ENCODE measurements at regions not wholly inside any gene's neighbourhood (a gene's known extent, or its start where the extent isn't known, plus 50 kb on each side); places are given as distances from the start of the nearest gene placed in this dataset.
"Not testable (repeated sequence)": the region's sequence is repeated elsewhere in the genome, so short reads cannot be mapped to it uniquely, and the experiment has no call there.

DNA sequence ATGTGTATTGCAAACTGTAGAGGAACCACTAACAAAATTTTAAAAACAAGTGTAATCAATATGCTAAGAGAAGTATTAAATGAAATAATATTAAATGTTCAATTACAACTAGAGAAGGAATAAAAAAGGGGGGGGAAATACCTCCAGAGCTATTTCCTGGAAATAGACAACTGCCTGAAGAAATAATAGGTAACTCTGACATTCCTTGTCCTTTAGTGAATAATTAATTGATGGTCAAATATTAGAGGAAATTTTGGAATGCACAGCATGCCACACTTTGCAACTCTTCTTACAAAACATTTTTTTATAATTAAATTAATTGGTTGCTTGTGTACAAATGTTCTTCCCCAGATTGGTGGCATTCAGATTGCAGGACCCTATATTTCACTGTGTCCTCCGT lies 342.6 kb upstream of the COL8A1 start:
- no peak for DNase-seq

DNA sequence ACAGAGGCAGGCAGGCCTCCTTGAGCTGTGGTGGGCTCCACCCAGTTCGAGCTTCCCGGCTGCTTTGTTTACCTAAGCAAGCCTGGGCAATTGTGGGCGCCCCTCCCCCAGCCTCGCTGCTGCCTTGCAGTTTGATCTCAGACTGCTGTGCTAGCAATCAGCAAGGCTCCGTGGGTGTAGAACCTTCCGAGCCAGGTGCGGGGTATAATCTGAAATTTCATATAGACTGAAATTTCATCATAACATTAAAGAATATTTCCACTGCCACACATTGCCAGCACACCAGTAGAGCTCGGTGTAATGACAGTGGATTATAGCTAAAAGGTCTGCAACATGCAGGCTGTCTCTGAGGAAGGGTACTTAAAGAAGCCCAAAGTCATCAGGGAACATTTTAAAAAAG lies 344.3 kb upstream of the COL8A1 start:
- DNase-seq: not testable (repeated sequence)

DNA sequence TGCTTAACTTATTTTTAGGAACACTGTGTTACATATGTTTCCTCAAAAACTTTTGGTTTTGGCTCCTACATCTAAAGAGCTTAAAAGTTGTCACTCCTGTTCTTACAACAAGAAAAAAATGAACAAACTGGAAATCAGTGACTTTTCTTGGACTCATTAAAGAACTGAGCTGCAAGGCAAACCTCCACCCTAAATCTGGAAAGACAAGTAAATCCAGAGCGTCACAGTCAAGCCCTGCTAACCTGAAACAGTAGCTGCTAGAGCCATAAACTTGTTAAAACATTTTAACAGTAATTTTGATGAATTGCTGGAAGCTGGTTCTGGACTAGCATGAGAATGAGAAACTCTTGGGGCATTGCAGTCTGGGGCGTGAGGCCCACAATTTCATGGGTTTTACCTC lies 350.5 kb upstream of the COL8A1 start:
- no peak for DNase-seq

DNA sequence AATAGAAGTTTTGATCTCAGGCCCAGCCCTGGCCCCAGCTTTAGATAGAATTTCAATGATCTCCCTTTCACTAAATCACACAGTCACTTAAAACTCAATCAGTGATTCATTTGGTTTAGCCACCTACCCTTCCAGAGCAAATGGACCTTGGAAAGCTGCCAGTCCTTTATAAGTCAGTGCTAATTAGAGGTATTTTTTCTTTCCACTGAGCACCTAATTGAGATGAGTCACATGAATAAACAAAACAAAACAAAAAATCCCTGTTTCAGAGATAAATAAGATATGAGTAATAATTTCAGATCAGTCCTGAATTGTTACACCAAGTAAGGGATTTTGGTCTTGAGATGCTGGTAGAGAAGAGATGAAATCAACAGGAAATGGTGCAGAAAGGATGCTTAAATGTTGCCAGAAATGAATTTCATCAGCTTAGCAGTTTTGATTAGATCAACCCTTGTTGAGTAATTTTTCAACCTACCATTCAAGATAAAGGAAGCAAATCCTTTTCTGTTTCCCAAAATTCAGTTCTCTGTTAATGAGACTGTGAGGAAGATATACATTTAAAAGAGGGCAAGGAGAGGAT lies 352.0 kb upstream of the COL8A1 start:
- no peak for DNase-seq

DNA sequence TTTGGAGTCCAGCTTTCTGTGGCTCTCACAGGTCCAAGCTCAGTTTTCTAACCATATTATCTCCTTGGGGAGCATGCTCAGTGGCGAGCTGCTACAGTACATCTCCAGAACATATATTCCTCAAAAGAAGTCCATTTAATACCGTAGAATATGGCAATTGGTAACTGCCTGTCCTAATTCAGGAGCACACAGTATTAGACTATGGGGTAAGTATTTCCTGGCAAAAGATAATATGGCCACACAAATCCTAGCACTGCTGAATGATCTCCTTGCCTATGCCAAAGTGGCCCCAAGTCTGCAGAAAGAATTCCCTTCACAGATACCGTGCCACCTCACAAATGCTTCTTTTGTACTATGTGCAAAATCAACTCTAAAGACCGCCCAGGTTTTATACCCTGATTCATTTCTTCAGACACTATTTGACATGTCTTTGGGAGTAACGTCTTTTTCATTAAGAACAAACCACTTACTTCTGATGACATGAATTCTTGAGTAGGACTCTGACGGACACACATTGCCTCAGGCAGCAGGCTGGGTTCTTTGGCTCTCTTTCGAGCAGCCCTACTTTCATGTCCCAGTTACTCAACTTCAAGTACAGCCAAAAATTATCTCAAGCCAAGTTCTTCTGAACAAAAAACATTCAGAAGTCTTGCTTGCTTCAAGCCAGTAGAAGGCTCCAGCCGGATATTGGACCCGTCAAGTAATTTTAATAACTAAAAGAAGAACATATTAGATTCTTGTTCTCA lies 368.3 kb upstream of the DCBLD2 start:
- DNase-seq: no peak

DNA sequence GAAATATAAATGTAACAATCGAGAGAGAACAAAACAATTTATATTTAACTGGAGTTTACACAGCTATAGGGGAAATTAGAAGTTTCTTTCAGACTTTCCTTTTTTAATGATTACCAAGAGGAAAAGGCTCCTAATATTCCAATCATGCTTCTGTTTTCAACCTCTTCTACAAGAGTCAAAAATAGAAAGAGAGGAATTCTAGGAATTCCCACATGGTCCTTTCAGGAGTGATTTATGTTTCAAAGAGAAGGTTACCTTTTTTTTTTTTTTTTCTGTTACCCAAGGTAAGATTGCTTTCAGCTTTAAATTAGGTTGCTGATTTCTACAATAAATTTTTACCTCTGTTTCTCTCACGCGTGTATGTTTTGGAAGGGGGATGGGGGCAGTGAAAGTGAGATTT lies 355.3 kb upstream of the DCBLD2 start:
- no peak for DNase-seq

DNA sequence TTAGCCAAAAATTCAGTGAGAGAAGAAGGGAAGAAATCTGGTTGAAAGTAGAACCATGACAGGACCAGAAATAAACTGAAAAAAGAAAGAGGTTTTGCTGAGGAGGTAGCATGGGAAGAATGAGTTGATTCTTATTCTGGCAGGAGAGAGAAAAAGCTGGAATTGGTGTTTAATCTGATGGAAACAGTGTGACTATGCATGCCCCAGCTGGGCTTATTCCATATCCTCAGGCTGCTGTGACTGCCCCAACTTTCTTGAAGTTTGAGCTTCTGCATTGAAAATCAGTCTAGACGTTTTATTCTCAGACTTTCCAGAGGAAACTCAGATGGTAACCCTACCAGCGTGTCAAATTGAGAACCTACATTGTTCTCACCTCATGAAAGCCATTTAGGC lies 352.5 kb upstream of the DCBLD2 start:
- no peak for DNase-seq

DNA sequence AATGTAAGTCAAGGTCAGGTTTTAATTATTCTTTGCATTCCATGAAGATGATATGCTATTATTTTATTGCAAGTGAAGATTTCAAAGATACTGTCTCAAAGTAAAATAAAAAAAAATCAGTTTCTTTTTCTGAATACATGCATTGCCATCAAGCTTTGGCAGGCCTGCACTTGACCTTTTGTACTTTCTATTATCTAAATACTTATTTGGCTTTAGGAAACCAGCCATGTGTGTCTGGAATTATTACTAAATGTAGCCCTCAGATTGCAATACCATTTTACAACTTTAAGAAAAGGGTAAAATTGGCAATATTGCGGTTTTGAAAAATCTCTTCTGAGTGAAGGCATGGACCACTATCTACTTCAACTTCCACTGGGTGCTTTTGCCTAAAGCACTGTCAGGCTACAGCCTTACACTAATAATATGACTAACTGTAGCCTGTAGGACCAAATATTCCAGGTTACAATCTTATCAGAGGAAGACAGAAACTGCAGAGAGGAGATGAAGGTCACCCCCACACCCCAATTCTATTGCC lies 349.4 kb upstream of the DCBLD2 start:
- no peak for DNase-seq

DNA sequence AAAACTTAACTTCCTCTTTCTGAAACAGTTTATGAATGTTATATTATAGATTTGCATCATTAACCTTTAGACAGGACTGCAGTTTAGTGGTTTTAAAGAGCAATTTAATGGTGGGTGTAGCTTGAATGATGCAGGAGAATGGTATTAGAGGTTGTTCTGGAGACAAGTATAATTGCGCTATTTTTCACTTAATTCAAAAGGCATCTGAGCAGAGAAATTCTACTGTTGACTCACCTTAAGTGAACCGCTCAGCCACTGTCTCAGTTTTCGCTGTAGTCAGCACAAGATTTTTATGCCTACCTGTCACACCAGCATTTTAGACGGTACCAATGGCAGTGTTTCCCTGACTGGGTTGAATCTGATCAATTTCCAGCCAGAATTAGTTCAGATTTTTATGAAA lies 348.8 kb upstream of the DCBLD2 start:
- DNase-seq: no peak

DNA sequence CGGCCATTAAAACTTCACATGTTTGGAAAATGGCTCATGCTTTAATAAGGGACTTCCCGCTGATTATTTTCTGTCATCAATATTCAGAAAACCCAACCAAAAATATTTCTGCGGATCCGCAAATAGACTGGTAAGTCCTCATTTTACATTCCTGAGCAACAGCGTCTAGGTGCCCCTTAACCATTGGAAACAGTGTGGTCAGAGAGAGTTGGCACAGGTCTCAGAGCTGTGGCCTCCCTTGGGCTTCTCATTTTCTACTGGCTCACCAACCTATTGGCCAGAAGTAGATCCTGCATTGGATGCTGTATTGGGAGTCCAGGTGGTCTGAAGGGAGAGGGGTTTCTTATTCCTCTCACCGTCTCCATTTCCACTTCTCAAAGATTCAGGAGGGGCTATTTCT lies 348.1 kb upstream of the DCBLD2 start:
- no peak for DNase-seq

DNA sequence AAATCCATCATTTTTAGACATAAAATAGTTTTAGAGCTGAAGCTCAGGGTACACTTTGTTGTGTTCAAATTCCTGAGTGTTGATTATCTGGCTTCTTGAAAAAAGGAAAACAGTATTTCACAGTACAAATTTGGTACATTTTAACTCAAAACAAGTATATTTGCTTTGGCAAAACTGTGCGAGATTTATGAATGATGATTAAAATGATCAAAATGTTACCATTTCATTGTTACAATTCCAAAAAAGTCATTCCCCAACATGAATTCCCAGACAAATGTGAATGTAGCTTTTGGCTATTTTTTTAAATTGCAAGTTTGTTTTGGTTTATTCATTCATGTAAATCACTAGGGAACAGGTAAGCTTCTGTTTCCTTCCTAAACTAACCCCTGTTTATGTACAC lies 347.4 kb upstream of the DCBLD2 start:
- no peak for DNase-seq

DNA sequence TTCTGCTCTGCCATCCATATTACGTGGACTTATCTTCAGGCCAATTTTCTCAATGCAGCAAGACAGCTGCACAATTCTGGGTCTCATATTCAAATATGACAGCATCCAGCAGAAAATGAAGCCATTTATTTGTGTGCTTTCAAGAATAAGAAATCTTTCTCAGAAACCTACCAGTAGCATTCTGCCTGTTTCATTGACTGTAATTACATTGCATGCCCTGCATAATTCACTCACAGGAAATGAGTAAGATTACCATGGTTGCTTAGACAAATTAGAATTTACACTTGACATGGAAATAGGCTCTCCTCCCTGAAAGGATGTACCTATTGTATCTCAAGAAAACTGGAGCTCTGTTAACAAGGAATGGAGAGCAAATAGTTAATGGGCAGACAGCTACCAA lies 346.6 kb upstream of the DCBLD2 start:
- no peak for DNase-seq

DNA sequence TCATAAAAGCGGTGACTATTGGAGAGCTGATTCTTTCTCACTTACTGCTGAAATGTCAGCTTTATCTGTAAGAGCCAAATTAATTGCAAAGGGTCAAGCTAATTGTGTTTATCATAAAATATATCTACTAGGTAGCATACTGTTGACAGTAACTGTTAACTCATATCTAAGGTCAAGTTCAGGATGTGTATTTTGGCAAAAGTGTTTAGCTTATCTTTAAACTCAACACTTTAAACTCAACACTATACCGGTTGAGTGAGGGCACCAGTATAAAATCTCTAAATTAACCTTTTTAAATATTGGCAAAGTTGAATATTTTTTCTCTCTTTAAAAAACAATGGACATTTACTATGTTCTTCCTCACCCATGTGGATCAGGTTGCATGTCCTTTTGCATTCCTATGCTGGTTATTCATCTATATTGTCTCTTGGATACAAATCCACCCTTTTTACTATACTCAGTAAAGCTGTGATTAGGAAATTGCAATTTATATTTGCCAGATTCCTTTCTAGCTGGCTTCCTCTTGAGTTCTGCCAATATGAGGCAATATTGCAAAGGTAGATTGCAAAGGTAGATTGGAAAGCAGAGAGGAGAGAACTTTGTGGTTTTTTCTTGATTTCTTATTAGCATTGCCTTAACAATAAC lies 344.6 kb upstream of the DCBLD2 start:
- DNase-seq: no peak

DNA sequence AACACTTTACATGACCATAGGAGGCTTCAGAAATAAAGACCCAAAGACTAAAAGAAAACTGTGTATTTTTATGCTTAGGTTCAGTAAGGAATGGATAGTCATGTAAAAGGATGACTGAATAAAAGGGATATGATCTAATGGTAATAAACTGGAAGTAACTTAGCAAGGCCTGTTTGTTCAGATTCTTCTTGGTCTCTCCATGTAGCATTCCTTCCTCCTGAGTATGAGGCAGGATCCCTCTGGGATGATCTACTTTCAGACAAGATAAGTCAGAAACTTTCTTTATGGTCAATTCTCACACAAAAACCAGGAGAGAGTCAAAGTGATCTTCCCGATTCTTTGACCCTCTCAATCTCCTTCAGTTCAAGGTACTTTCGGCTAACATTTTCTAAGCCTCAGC lies 340.8 kb upstream of the DCBLD2 start:
- DNase-seq: no peak

DNA sequence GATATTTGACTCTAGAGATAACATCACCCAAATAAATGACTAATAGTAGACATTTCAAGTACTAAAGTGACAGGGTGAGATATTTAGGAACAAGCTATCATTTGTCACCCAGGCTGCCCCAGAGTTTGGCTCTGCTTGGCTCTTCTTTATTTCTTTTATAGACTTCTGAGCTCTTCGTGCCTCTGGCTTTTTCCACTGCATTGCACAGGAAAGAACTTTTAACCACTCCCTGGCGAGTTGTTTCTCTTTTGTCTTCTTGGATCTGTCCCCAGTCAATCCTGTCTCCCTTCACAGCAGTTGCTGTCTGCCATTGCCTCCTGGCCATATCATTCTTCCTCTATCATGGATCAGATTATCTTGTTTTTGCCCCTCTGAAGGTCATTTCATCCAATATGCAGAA lies 339.2 kb upstream of the DCBLD2 start:
- no peak for DNase-seq

DNA sequence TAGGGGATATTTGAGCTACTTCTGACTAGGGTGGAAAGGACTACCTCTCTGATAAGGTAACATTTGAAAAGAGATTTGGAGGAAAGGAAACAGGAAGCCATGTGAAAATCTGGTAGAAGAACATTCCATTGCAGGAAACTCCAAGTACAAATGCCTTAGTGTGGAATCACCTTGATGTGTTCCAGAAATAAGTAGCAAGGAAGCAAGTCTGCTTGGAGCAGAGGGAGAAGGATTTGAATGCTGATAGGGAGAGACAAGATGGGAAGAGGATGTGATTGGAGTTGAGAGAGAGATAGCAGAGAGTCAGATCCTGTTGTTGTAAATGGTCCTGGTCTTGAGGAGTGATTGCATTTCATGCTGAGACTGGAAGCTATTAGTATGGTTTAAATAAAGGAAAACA lies 335.1 kb upstream of the DCBLD2 start:
- no peak for DNase-seq

DNA sequence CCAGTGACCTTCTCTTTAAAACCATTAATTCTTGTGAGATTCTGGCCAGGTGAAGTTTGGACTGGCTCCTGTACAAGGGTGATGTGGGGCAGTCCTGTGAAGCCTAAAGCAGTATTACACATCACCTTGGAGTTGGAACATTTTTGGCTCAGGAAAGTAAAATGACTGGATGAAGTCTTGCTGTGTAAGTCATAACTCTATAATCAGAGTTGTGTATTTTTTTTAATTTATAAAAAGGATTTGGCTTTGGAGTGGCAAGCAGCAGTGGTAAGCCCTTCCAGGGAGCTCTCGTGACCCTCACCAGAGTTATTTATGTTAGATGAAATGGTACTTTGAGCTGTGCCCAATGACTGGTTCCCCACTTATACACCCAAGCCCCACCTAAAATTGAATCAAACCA lies 331.2 kb upstream of the DCBLD2 start:
- no peak for DNase-seq

DNA sequence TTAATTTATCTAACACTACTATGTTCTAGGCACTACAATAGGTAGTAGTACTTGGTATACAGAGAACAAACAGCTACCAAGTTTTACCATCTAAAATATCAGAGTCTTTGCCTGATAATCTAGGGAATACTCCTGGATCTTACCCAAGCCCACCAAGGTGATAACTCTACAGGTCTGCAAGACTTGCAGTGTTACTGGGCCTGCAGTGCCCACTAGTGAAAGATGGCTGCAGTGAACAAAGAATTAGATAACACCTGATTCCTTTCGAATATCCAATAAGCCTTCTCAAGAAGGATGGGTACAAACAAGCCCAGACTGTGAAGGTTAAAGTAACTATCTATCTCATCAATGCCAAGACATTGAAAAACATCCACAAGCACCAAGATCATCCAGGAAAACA lies 317.0 kb upstream of the DCBLD2 start:
- DNase-seq: no peak

DNA sequence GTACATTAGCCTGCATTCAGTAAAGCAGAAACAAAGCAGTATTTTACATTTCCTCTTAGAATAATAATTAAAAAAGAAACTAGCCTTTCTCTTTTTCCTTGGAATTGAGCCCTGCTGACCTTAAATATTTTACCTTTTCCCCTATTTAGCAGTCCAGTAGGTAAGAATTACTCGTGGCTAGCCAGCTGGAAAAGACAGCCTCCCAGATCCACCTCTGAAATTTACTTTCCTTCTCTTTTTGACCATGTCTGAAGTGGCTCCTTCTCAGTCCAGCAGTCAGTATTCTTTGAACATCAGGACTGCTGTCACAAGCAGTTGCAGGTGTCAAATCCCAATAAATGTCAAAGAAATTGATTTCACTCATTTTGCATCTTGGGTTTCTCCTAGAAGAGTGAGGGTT lies 311.5 kb upstream of the DCBLD2 start:
- DNase-seq: no peak

DNA sequence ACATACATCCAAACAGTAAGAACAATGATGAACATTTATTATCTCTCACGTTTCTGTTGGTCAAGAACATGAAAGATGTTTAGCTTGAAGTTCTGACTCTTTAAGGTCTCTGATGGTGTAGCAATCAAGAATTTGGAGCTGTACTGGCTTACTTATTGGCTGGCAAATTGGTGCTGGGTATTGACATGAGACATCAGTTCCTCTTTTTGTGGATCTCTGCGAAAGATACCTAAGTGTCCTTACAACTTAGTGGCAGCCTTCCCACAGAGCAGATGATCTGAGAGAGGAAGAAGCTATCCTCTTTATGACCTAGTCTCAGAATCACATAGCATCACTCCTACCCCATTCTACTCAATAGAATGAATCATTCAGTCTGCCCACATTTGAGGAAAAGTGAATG lies 309.8 kb upstream of the DCBLD2 start:
- no peak for DNase-seq

DNA sequence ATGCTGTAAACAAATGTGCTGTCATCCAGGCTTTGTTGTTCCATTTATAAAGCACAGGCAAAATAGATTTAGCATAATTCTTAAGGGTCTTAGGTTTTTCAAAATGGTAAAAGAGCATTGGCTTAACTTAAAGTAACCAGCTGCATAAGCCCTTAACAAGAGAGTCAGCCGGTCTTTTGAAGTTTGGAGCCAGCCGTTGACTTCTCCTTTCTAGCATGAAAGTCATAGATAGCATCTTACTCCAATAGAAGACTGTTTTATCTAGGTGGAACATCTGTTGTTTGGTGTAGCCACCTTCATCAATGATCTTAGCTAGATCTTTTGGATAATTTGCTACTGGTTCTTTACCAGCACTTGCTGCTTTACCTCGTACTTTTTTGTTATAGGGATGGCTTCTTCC lies 297.5 kb upstream of the DCBLD2 start:
- no peak for DNase-seq

DNA sequence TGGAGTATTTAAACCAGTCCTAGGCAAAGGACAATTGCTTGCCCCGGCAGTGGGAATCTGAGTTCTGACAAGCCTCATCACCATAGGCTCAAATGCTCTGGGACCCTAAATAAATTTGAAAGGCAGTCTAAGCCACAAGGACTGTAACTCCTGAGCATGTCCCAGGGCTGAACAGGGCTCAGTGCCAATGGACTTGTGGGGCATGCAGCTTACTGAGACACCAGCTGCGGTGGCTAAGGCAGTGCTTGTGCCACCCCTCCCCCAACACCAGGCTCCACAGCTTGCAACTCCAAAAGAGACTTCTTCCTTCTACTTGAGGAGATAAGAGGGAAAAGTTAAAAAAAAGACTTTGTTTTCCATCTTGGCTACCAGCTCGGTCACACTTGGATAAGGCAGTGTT lies 289.7 kb upstream of the DCBLD2 start:
- DNase-seq: no peak

DNA sequence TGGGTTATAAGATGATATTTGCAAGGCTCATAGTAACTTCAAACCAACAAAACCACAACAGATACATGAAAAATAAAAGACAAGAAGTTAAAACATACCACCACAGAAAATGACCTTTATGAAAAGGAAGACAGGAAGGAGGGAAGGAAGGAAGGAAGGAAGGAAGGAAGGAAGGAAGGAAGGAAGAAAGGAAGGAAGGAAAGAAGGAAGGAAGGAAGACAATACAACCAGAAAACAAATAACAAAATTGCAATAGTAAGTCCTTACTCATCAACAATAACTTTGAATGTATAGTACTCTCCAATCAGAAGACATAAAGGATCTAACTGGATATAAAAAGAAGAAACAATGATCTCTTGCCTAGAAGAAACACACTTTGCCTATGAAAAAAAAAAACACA lies 287.4 kb upstream of the DCBLD2 start:
- no peak for DNase-seq

DNA sequence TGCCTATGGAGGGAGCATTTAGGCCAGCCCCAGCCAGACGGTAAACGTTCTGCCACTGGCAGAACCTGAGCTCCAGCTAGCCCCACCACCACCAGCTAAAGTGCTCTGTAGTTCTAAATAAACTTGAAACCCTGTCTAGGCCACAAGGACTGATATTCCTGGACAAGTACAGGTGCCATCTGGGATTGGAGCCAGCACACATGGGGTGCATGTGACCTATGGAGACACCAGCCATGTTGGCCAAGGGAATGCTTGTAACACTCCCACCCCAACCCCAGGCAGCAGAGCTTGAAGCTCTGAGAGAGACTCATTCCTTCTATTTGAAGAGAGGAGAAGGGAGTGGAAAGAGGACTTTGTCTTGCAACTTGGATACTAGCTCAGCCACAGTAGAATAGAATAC lies 284.5 kb upstream of the DCBLD2 start:
- DNase-seq: no peak
